Loucy (cell line): ENCODE measurements at regions not wholly inside any gene's neighbourhood (a gene's known extent, or its start where the extent isn't known, plus 50 kb on each side); places are given as distances from the start of the nearest gene placed in this dataset.

ENCODE experiments used
- H2AFZ ChIP-seq: fragments of 200-600 bp; sonication (generic); 2 replicates; pipeline ENCODE4 v1.6.0; 2016; ENCODE audit warnings: antibody characterized with exemption, mild to moderate bottlenecking, low read length, moderate library complexity
- H3F3A ChIP-seq: fragments of 200-600 bp; 2 replicates; pipeline ENCODE4 v1.6.0; 2016; ENCODE audit warnings: antibody characterized with exemption, low read depth, mild to moderate bottlenecking
- H3K27me3 ChIP-seq: fragments of 200-600 bp; sonication (generic); 2 replicates; pipeline ENCODE4 v1.6.1; 2014; ENCODE audit warnings: low read length, mild to moderate bottlenecking; ENCODE audit not compliant: insufficient read depth, poor library complexity, severe bottlenecking
- H3K36me3 ChIP-seq: fragments of 200-600 bp; sonication (generic); 2 replicates; pipeline ENCODE4 v1.6.1; 2016; ENCODE audit warnings: low read length; ENCODE audit not compliant: insufficient read depth
- H3K4me1 ChIP-seq: fragments of 200-600 bp; sonication (generic); 2 replicates; pipeline ENCODE4 v1.5.1; 2014; ENCODE audit warnings: low read length, mild to moderate bottlenecking; ENCODE audit not compliant: insufficient read depth, poor library complexity, severe bottlenecking
- H3K4me2 ChIP-seq: fragments of 200-600 bp; sonication (generic); 2 replicates; pipeline ENCODE4 v1.6.0; 2014; ENCODE audit warnings: antibody characterized with exemption, low read length, low read depth, mild to moderate bottlenecking; ENCODE audit not compliant: poor library complexity, severe bottlenecking
- H3K4me3 ChIP-seq: fragments of 200-600 bp; sonication (generic); 2 replicates; pipeline ENCODE4 v1.5.1; 2014; ENCODE audit warnings: low read length, mild to moderate bottlenecking, mixed read lengths; ENCODE audit not compliant: poor library complexity, severe bottlenecking
- H3K79me2 ChIP-seq: fragments of 200-600 bp; sonication (generic); 2 replicates; pipeline ENCODE4 v1.6.1; 2014; ENCODE audit warnings: low read length; ENCODE audit not compliant: insufficient read depth
- H3K9ac ChIP-seq: fragments of 200-600 bp; sonication (generic); 2 replicates; pipeline ENCODE4 v1.6.0; 2014; ENCODE audit warnings: mild to moderate bottlenecking, low read depth, low read length, moderate library complexity; ENCODE audit not compliant: poor library complexity, severe bottlenecking
- H3K9me2 ChIP-seq: fragments of 200-600 bp; sonication (generic); replicated peaks from 2 replicates; pipeline ENCODE4 v1.6.1; 2016; ENCODE audit warnings: low read depth, low read length, mixed read lengths
- H3K9me3 ChIP-seq: fragments of 200-600 bp; sonication (generic); 2 replicates; pipeline ENCODE4 v1.6.1; 2014; ENCODE audit warnings: mild to moderate bottlenecking, antibody characterized with exemption, low read length, low read depth; ENCODE audit not compliant: insufficient read depth
- H4K20me1 ChIP-seq: fragments of 200-600 bp; sonication (generic); 2 replicates; pipeline ENCODE4 v1.6.0; 2014; ENCODE audit warnings: antibody characterized with exemption, low read length, mild to moderate bottlenecking; ENCODE audit not compliant: insufficient read depth, poor library complexity, severe bottlenecking
- EZH2phosphoT487 ChIP-seq: fragments of 200-600 bp; IDR thresholded peaks from 2 replicates; pipeline ENCODE4 v1.6.1; 2018; ENCODE audit warnings: antibody characterized with exemption, mild to moderate bottlenecking, moderate library complexity, borderline replicate concordance
- TF ChIP-seq, protein P1 (sequence below): fragments of 200-600 bp; sonication (generic); conservative IDR thresholded peaks from 2 replicates; pipeline ENCODE4 v1.5.1; 2014; ENCODE audit warnings: mild to moderate bottlenecking, antibody characterized with exemption, low read length

DNA sequence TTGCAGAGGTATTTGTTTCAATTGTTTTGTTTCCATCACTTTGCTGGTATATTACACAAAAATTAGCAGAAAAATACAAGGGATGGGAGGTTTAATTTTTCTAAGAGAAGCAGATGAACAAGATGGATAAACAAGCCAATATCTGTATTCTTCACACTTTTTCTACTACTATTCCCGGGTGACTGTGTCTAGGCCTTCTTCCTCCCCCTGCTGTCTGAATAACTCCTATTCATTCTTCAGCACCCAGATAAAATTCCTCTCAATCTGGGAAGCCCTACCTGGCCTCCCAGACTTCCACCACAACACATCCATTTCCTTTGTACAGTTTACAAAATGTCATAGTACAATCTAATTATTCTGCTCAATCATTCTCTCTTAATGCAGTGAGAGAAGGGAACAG is 666.6 kb upstream of the TENM4 start:
- Histone ChIP-seq H3K4me3 (no peak overlapping the region), H3F3A (no peaks in the 10 kb centered on the region), H3K9ac (no peak overlapping the region), H3K4me2 (no peak overlapping the region), H4K20me1 (no peaks in the 10 kb centered on the region), H3K27me3 (no peaks in the 10 kb centered on the region), H2AFZ (no peak overlapping the region), H3K9me2 (no peaks in the 10 kb centered on the region), H3K79me2 (no peaks in the 10 kb centered on the region), H3K9me3 (no peaks in the 10 kb centered on the region), H3K4me1 (no peaks in the 10 kb centered on the region), H3K36me3 (no peaks in the 10 kb centered on the region)
- TF ChIP-seq, protein P1, sequence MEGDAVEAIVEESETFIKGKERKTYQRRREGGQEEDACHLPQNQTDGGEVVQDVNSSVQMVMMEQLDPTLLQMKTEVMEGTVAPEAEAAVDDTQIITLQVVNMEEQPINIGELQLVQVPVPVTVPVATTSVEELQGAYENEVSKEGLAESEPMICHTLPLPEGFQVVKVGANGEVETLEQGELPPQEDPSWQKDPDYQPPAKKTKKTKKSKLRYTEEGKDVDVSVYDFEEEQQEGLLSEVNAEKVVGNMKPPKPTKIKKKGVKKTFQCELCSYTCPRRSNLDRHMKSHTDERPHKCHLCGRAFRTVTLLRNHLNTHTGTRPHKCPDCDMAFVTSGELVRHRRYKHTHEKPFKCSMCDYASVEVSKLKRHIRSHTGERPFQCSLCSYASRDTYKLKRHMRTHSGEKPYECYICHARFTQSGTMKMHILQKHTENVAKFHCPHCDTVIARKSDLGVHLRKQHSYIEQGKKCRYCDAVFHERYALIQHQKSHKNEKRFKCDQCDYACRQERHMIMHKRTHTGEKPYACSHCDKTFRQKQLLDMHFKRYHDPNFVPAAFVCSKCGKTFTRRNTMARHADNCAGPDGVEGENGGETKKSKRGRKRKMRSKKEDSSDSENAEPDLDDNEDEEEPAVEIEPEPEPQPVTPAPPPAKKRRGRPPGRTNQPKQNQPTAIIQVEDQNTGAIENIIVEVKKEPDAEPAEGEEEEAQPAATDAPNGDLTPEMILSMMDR, result no peak
- TF ChIP-seq EZH2phosphoT487, result no peak

DNA sequence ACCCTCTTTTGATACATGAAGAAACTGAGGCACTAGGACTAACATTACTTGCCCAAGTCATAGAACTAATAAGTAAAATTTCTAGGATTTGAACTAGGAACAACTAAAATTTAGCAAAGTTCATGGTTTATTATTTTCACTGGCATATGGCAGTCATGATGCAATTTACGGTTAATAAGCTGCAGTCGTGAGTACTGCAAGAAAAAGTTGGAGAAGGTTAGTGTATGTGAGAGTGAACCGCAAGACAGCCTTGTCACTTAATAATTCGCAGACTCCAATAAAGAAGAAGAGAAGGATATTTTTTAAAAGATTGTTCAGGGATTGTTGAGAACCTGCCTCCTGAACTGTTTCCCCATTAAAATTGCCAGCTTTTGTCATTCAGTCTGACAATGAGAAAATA is 663.4 kb upstream of the TENM4 start:
- TF ChIP-seq, protein P1, result no peak
- no peak overlapping the region for H2AFZ ChIP-seq

DNA sequence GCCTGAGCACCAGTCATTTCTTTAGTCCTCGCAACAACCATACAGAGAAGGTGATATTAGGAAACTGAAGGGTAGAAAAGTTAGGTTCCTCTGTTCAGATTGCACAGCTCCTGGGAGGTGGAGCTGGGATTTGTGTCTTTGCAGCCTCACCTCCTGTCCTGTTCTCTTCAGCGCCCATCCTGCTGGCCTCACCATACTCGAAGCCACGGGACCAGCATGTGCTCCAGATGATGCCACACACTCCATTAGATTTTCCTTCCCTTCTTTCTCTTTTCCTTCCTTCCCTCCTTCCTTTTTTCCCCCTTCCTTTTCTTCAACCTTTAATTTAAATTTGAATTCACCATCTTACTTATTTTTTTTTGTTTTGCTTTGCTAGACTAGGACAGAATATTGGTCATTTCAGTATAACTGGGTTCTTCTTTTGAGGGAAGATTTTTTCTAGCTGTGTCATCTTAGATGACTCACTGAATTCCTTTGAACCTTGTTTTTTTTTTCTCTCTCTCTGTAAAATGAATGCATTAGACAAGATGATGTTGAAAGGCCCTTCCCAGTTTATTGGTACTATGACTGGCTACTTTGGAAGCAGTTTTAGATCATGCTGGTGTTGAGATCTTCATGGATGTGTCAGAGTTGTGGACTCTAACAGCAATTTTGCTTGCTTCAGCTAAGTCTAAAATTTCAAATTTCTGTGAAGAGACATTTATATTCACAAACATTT is 662.5 kb upstream of the TENM4 start:
- no peaks in the 10 kb centered on the region for H3K4me1 ChIP-seq
- no peaks in the 10 kb centered on the region for H3K9me2 ChIP-seq
- H2AFZ ChIP-seq, result no peak overlapping the region
- no peaks in the 10 kb centered on the region for H3K27me3 ChIP-seq
- no peaks in the 10 kb centered on the region for H3K36me3 ChIP-seq
- H3K4me2 ChIP-seq, result no peak overlapping the region
- no peak for TF ChIP-seq EZH2phosphoT487
- TF ChIP-seq, protein P1, result no peak
- H3K4me3 ChIP-seq, result no peak overlapping the region
- no peak overlapping the region for H3K9ac ChIP-seq
- no peaks in the 10 kb centered on the region for H3K79me2 ChIP-seq
- H3K9me3 ChIP-seq, result no peaks in the 10 kb centered on the region
- no peaks in the 10 kb centered on the region for H4K20me1 ChIP-seq
- no peaks in the 10 kb centered on the region for H3F3A ChIP-seq

More for the DNA sequence above, 663.4 kb upstream of the TENM4 start:
- Histone ChIP-seq H4K20me1 (no peaks in the 10 kb centered on the region), H3K4me2 (no peak overlapping the region), H3F3A (no peaks in the 10 kb centered on the region), H3K79me2 (no peaks in the 10 kb centered on the region), H3K4me1 (no peaks in the 10 kb centered on the region), H3K36me3 (no peaks in the 10 kb centered on the region), H3K27me3 (no peaks in the 10 kb centered on the region), H3K9me2 (no peaks in the 10 kb centered on the region), H3K4me3 (no peak overlapping the region), H3K9me3 (no peaks in the 10 kb centered on the region), H3K9ac (no peak overlapping the region)
